Putamen (tissue), 1 donor: ENCODE measurements at regions not wholly inside any gene's neighbourhood (a gene's known extent, or its start where the extent isn't known, plus 50 kb on each side); places are given as distances from the start of the nearest gene placed in this dataset.

Source experiments
- DNase-seq: peaks from one replicate; pipeline ENCODE4 v3.0.0-alpha.2; 2016; ENCODE audit warnings: low spot score

- no peak for DNase-seq
Measured at GRCh38 chr4:123497340-123497739, 100.7 kb downstream of the SPRY1 start.

- DNase-seq, result no peak
Measured at GRCh38 chr4:123501733-123502132, 105.1 kb downstream of the SPRY1 start.

GRCh38 chr4:123503698-123504363 lies 107.2 kb downstream of the SPRY1 start:
- no peak for DNase-seq

GRCh38 chr4:123505095-123506010 lies 108.8 kb downstream of the SPRY1 start:
- DNase-seq, result peak; percentile 59

- DNase-seq, result peak; percentile 9
Measured at GRCh38 chr4:123506011-123506695, 109.6 kb downstream of the SPRY1 start.

GRCh38 chr4:123507376-123507775 lies 110.8 kb downstream of the SPRY1 start:
- DNase-seq, result no peak

- DNase-seq, result no peak
Measured at GRCh38 chr4:123510221-123510620, 113.6 kb downstream of the SPRY1 start.

- no peak for DNase-seq
Measured at GRCh38 chr4:123510659-123511058, 114.1 kb downstream of the SPRY1 start.

- no peak for DNase-seq
Measured at GRCh38 chr4:123516576-123516975, 120.0 kb downstream of the SPRY1 start.

GRCh38 chr4:123517176-123517575 lies 120.6 kb downstream of the SPRY1 start:
- no peak for DNase-seq

GRCh38 chr4:123517971-123518370 lies 121.4 kb downstream of the SPRY1 start:
- no peak for DNase-seq

GRCh38 chr4:123520325-123520724 lies 123.7 kb downstream of the SPRY1 start:
- no peak for DNase-seq

- no peak for DNase-seq
Measured at GRCh38 chr4:123522081-123522480, 125.5 kb downstream of the SPRY1 start.

- no peak for DNase-seq
Measured at GRCh38 chr4:123522646-123523045, 126.1 kb downstream of the SPRY1 start.

- no peak for DNase-seq
Measured at GRCh38 chr4:123524958-123525628, 128.5 kb downstream of the SPRY1 start.

GRCh38 chr4:123526511-123526910 lies 129.9 kb downstream of the SPRY1 start:
- DNase-seq, result no peak

GRCh38 chr4:123528501-123529277 lies 132.1 kb downstream of the SPRY1 start:
- DNase-seq, result no peak

GRCh38 chr4:123529278-123529568 lies 132.6 kb downstream of the SPRY1 start:
- no peak for DNase-seq

GRCh38 chr4:123530357-123530756 lies 133.8 kb downstream of the SPRY1 start:
- DNase-seq, result no peak

- no peak for DNase-seq
Measured at GRCh38 chr4:123535037-123535748, 138.6 kb downstream of the SPRY1 start.

GRCh38 chr4:123536225-123536624 lies 139.6 kb downstream of the SPRY1 start:
- DNase-seq, result no peak
